NT2/D1 (cell line): ENCODE measurements at regions not wholly inside any gene's neighbourhood (a gene's known extent, or its start where the extent isn't known, plus 50 kb on each side); places are given as distances from the start of the nearest gene placed in this dataset.

Experiments
- DNase-seq: peaks from one replicate; pipeline ENCODE4 v3.0.0-alpha.2; 2011; ENCODE audit warnings: low read depth, low spot score
- H3K27me3 ChIP-seq: 2 replicates; pipeline ENCODE4 v1.6.0; 2011; ENCODE audit warnings: mild to moderate bottlenecking; ENCODE audit not compliant: insufficient read length, insufficient read depth
- H3K36me3 ChIP-seq: 2 replicates; pipeline ENCODE4 v1.6.1; 2011; ENCODE audit warnings: mild to moderate bottlenecking, low read length, mixed read lengths; ENCODE audit not compliant: insufficient read depth, insufficient read length
- H3K4me1 ChIP-seq: 2 replicates; pipeline ENCODE4 v1.5.1; 2011; ENCODE audit not compliant: insufficient read depth, insufficient read length
- H3K4me3 ChIP-seq: 2 replicates; pipeline ENCODE4 v1.5.1; 2011; ENCODE audit warnings: low read depth; ENCODE audit not compliant: insufficient read length
- H3K9ac ChIP-seq: 2 replicates; pipeline ENCODE4 v1.6.0; 2011; ENCODE audit warnings: low read depth; ENCODE audit not compliant: insufficient read length
- H3K9me3 ChIP-seq: 2 replicates; pipeline ENCODE4 v1.5.1; 2011; ENCODE audit warnings: mild to moderate bottlenecking, low read length; ENCODE audit not compliant: insufficient read depth
- SUZ12 ChIP-seq: IDR thresholded peaks from 2 replicates; pipeline ENCODE4 v1.6.1; 2011; ENCODE audit not compliant: insufficient read length, insufficient read depth; ENCODE audit errors: extremely low read depth
- YY1 ChIP-seq: IDR thresholded peaks from 2 replicates; pipeline ENCODE4 v1.6.1; 2011; ENCODE audit not compliant: insufficient read length, insufficient read depth
- ZNF274 ChIP-seq: IDR thresholded peaks from 2 replicates; pipeline ENCODE4 v1.6.1; 2011; ENCODE audit warnings: mild to moderate bottlenecking, low read depth, low read length

GRCh38 chr11:59267736-59268475 lies 55.2 kb upstream of the MPEG1 start:
- no peak overlapping the region for H3K9ac ChIP-seq
- H3K9me3 ChIP-seq = no peaks in the 10 kb centered on the region
- H3K36me3 ChIP-seq = no peaks in the 10 kb centered on the region
- H3K27me3 ChIP-seq = no peaks in the 10 kb centered on the region
- TF ChIP-seq SUZ12 (no peak), ZNF274 (no peak), YY1 (no peak)
- peaks cover 5% of the 10 kb centered on the region for H3K4me1 ChIP-seq
- H3K4me3 ChIP-seq = no peak overlapping the region
- no peak for DNase-seq

- H3K27me3 ChIP-seq = no peaks in the 10 kb centered on the region
- no peaks in the 10 kb centered on the region for H3K9me3 ChIP-seq
- H3K4me1 ChIP-seq = peaks cover 5% of the 10 kb centered on the region
- H3K4me3 ChIP-seq = no peak overlapping the region
- H3K9ac ChIP-seq = no peak overlapping the region
- TF ChIP-seq SUZ12 = no peak
- no peak for TF ChIP-seq ZNF274
- TF ChIP-seq YY1 = no peak
- no peak for DNase-seq
- no peaks in the 10 kb centered on the region for H3K36me3 ChIP-seq
Observed at GRCh38 chr11:59267196-59267595, 54.5 kb upstream of the MPEG1 start.

- Histone ChIP-seq H3K36me3 (no peaks in the 10 kb centered on the region), H3K9ac (no peak overlapping the region), H3K4me3 (no peak overlapping the region), H3K27me3 (no peaks in the 10 kb centered on the region), H3K4me1 (peaks cover 5% of the 10 kb centered on the region), H3K9me3 (no peaks in the 10 kb centered on the region)
- no peak for DNase-seq
- no peak for TF ChIP-seq YY1
- no peak for TF ChIP-seq SUZ12
- TF ChIP-seq ZNF274 = no peak
Observed at GRCh38 chr11:59266491-59266890, 53.8 kb upstream of the MPEG1 start.

- DNase-seq = no peak
- Histone ChIP-seq H3K27me3 (no peaks in the 10 kb centered on the region), H3K36me3 (no peaks in the 10 kb centered on the region), H3K4me3 (no peak overlapping the region), H3K4me1 (peaks cover 5% of the 10 kb centered on the region), H3K9me3 (no peaks in the 10 kb centered on the region), H3K9ac (no peak overlapping the region)
- TF ChIP-seq SUZ12 (no peak), YY1 (no peak), ZNF274 (no peak)
Observed at GRCh38 chr11:59265735-59266134, 53.0 kb upstream of the MPEG1 start.

- no peak overlapping the region for H3K4me3 ChIP-seq
Observed at GRCh38 chr11:59264736-59265135, 52.0 kb upstream of the MPEG1 start.

GRCh38 chr11:59263225-59263894 lies 50.6 kb upstream of the MPEG1 start:
- peak; percentile 32 for DNase-seq

More at GRCh38 chr11:59264736-59265135, 52.0 kb upstream of the MPEG1 start:
- Histone ChIP-seq H3K36me3 (no peaks in the 10 kb centered on the region), H3K27me3 (no peaks in the 10 kb centered on the region), H3K9ac (no peak overlapping the region), H3K9me3 (no peaks in the 10 kb centered on the region), H3K4me1 (peaks cover 5% of the 10 kb centered on the region)
- DNase-seq = no peak
- TF ChIP-seq YY1 = no peak

More at GRCh38 chr11:59263225-59263894, 50.6 kb upstream of the MPEG1 start:
- no peak overlapping the region for H3K9ac ChIP-seq
- no peaks in the 10 kb centered on the region for H3K27me3 ChIP-seq
- TF ChIP-seq ZNF274 (no peak), SUZ12 (no peak), YY1 (no peak)
- peaks cover 5% of the 10 kb centered on the region for H3K4me1 ChIP-seq
- H3K36me3 ChIP-seq = no peaks in the 10 kb centered on the region
- H3K9me3 ChIP-seq = no peaks in the 10 kb centered on the region
- H3K4me3 ChIP-seq = no peak overlapping the region
